ENCODE measurements at regions not wholly inside any gene's neighbourhood (a gene's known extent, or its start where the extent isn't known, plus 50 kb on each side); places are given as distances from the start of the nearest gene placed in this dataset.

DNA sequence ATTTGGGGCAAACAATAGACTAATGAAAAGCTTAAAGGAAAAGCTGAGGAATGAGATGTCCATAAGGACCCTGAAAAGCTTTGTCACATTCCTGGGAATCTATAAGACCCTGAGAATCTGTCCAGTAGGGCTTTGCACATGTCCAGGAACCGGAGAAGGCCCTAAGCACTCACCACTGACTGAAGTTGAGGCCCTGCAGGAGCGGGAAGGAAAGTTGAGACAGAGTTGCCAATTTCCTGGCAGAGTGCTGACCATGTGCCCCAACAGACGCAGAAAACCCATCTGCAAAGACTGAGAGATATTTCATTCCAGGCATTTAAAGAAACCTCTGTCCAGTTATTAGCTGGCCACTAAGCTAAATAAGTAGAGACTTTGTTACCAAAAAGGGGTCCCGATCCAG, 890.5 kb downstream of the UQCRFS1 start:
- ChIA-PET POLR2A (no interaction called here), CTCF (interaction anchor here (1.4 to 3.3 kb wide), 3 partner anchors 18 to 81 kb away, joined by 3 to 16 read pairs (median 4); no protein-coding TSS in a partner anchor)
- Histone ChIP-seq H3K4me3 (ENCODE audit: low read depth, low read length) (no peak overlapping the region), H3K27me3 (ENCODE audit: control insufficient read depth, insufficient read depth, low read length) (no peaks in the 10 kb centered on the region), H3K36me3 (ENCODE audit: control insufficient read depth, insufficient read depth, low read length) (no peaks in the 10 kb centered on the region)
- no peak for DNase-seq (ENCODE audit: low read depth)
- TF ChIP-seq, protein P1, sequence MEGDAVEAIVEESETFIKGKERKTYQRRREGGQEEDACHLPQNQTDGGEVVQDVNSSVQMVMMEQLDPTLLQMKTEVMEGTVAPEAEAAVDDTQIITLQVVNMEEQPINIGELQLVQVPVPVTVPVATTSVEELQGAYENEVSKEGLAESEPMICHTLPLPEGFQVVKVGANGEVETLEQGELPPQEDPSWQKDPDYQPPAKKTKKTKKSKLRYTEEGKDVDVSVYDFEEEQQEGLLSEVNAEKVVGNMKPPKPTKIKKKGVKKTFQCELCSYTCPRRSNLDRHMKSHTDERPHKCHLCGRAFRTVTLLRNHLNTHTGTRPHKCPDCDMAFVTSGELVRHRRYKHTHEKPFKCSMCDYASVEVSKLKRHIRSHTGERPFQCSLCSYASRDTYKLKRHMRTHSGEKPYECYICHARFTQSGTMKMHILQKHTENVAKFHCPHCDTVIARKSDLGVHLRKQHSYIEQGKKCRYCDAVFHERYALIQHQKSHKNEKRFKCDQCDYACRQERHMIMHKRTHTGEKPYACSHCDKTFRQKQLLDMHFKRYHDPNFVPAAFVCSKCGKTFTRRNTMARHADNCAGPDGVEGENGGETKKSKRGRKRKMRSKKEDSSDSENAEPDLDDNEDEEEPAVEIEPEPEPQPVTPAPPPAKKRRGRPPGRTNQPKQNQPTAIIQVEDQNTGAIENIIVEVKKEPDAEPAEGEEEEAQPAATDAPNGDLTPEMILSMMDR (IDR thresholded peaks at IDR 0.05; ENCODE audit: insufficient read depth, low read depth, low read length): no peak

DNA sequence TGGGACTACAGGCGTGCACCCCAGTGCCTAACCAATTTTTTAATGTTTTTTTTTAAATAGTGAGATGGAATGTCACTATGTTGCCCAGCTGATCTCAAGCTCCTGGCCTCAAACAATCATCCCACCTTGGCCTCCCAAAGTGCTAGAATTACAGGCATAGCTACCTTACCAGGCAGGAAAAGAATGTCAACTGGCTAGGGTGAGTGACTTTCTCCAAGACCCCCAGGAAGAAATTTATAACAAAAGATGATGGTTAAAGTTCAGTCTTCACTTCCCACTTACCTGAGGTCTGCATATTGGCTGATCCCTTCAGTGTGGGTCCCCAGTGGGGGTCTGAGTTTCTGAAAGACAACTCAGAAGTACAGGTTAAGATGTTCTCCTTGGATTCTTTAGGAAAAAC, 893.0 kb downstream of the UQCRFS1 start:
- H3K27me3 ChIP-seq (ENCODE audit: control insufficient read depth, insufficient read depth, low read length): no peaks in the 10 kb centered on the region
- POLR2A ChIA-PET: no interaction called here
- CTCF ChIA-PET: no interaction called here
- no peaks in the 10 kb centered on the region for H3K36me3 ChIP-seq (ENCODE audit: control insufficient read depth, insufficient read depth, low read length)
- H3K4me3 ChIP-seq (ENCODE audit: low read depth, low read length): no peak overlapping the region
- no peak for DNase-seq (ENCODE audit: low read depth)
- TF ChIP-seq, protein P1 (IDR thresholded peaks at IDR 0.05; ENCODE audit: insufficient read depth, low read depth, low read length): no peak

DNA sequence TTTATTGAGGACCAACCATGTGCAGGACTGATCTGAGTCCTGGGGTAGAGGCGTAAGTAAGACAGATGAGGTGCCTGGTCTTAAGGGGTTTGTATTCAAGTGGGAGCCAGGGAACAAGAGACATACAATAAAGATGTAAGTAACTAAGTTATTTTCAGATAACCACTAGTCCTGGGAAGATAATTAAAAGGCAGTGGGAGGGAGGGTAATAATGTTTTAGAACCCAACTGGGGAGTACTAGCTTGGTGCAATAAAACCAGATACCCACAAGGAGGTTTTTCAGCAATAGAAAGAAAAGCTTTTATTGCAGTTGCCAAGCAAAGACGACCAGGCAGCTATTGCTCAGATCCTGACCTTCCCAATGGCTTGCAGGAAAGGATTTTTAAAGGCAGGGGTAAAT, 893.7 kb downstream of the UQCRFS1 start:
- ChIA-PET POLR2A (no interaction called here), CTCF (no interaction called here)
- TF ChIP-seq, protein P1 (IDR thresholded peaks at IDR 0.05; ENCODE audit: insufficient read depth, low read depth, low read length): no peak

DNA sequence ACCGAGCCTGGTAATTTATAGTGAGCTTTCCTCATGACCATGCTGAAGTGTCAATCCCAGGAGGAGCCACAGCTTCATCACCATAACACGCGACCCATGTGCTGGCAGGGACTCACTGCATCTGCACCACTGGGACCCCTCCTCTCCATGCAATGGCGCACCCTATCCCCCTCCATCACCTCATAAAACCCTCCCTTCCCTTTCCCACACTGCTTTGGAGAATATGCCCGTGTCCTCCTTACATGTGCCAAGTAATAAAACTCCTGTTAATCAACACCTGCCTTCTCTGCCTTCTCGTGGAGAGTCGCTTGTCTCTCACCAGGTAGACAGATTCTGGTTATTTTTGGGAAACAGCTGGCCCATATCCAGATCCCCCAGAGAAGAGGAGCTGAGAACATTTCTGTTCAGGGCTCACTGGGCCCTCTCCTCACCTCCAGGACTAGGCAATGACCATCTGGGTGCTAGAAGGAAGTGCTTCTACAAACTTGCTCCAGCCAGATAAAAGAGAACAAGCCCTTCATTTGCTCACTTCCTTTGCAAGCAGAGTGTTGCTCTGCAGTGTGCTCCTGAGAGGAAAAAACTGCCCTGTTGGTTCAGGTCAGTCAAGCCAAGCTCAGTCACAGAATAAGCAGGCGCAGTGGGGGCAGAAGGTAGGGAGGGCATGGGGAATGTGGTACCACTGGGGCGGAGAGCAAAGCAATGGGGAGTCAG, 894.3 kb downstream of the UQCRFS1 start:
- Histone ChIP-seq H3K36me3 (ENCODE audit: control insufficient read depth, insufficient read depth, low read length) (no peaks in the 10 kb centered on the region), H3K4me3 (ENCODE audit: low read depth, low read length) (no peak overlapping the region), H3K27me3 (ENCODE audit: control insufficient read depth, insufficient read depth, low read length) (no peaks in the 10 kb centered on the region)
- ChIA-PET CTCF (no interaction called here), POLR2A (no interaction called here)
- TF ChIP-seq, protein P1 (IDR thresholded peaks at IDR 0.05; ENCODE audit: insufficient read depth, low read depth, low read length): no peak
- DNase-seq (ENCODE audit: low read depth): no peak

More for the DNA sequence above, 893.7 kb downstream of the UQCRFS1 start:
- no peaks in the 10 kb centered on the region for H3K27me3 ChIP-seq (ENCODE audit: control insufficient read depth, insufficient read depth, low read length)
- DNase-seq (ENCODE audit: low read depth): no peak
- H3K36me3 ChIP-seq (ENCODE audit: control insufficient read depth, insufficient read depth, low read length): no peaks in the 10 kb centered on the region
- no peak overlapping the region for H3K4me3 ChIP-seq (ENCODE audit: low read depth, low read length)

DNA sequence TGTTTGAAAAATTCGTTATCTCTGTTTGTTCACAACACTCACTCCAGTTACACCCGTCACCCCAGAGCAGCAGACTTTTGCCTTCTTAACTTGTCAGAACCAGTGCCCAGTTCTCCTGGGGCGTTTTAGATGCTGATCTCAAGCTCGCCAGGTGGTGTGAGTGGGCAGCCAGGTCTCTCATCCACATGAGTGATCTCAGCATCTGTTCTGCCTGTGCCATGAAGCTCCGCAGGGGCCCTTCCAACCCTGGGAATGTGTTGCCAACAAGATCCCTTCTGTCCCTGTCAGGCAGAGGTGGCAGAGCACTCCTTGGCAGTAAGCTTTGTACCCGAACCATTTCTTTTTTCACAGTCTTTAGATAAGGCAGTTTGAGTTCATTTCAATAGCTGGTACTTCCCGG, 896.5 kb downstream of the UQCRFS1 start:
- DNase-seq (ENCODE audit: low read depth): no peak
- CTCF ChIA-PET: interaction anchor here (0.7 to 1.3 kb wide), 2 partner anchors 9 to 12 kb away, joined by 3 to 4 read pairs; no protein-coding TSS in a partner anchor
- POLR2A ChIA-PET: no interaction called here
- no peak overlapping the region for H3K4me3 ChIP-seq (ENCODE audit: low read depth, low read length)
- TF ChIP-seq, protein P1 (IDR thresholded peaks at IDR 0.05; ENCODE audit: insufficient read depth, low read depth, low read length): no peak
- no peaks in the 10 kb centered on the region for H3K36me3 ChIP-seq (ENCODE audit: control insufficient read depth, insufficient read depth, low read length)
- no peaks in the 10 kb centered on the region for H3K27me3 ChIP-seq (ENCODE audit: control insufficient read depth, insufficient read depth, low read length)

Measured in BJ (cell line).